Hematopoietic multipotent progenitor cell treated with erythropoietin and hydrocortisone succinate and interleukin-3 and kit ligand, for 8 days (in vitro differentiated cells): ENCODE measurements at regions not wholly inside any gene's neighbourhood (a gene's known extent, or its start where the extent isn't known, plus 50 kb on each side); places are given as distances from the start of the nearest gene placed in this dataset.
"Not testable (repeated sequence)": the region's sequence is repeated elsewhere in the genome, so short reads cannot be mapped to it uniquely, and the experiment has no call there.

Source experiments
- DNase-seq: peaks from one replicate; pipeline ENCODE4 v3.0.0-alpha.2; 2015

DNA sequence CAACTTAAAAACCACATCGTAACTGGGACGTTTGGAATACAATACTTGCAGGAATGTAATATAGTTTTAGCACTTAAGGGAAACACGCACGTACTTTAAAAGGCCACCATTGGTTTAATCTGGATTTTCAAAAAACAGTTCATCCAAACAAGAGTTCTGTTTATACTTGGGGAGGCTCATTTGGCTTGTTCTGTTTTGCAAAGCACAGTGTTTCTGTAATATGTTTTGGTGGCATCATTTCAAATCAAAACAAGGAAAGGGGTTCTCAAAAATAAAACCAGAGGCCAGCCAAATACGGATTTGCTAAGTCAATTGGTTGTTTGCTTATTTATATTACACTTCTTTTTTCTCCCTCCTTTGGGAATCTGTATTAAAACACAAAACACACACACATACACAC is 656.1 kb upstream of the SOX9 start:
- DNase-seq: no peak

DNA sequence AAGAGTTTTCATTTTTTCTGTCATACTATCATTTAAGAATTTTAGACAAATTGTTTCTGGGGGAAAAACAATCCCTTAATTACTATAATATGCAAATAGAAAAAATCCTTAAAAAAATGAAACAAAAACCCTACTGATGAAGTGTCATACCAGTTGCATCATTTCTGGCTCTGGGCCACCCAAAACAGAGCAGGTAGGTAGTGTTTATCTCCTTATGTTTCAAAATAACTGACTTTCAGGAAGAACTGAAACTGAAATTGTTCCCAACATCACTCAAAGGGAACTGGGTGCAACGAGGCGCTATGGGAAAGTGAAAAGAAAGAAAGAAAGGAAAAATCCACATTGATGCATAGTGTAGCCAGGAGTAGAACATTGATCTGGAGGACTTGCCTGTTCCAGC is 653.1 kb upstream of the SOX9 start:
- DNase-seq: no peak

DNA sequence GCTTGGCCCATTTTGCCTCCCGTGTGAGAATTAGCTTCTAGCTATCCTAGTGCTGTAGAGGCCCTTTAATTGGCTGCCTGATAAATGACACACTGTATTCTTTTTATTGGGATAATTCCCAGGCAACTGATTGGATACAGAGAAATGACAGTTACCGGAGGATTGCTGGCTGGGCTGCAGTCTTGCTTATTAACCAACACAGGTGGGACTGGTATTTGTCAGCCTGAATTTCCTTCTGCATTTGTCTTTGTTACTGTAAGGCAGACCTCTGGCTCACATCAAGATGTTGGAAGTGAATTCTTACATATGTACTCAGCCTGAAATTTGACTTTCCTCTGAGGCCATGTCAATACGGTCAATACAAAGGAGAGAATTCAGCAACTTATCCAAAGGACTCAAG is 650.8 kb upstream of the SOX9 start:
- no peak for DNase-seq

DNA sequence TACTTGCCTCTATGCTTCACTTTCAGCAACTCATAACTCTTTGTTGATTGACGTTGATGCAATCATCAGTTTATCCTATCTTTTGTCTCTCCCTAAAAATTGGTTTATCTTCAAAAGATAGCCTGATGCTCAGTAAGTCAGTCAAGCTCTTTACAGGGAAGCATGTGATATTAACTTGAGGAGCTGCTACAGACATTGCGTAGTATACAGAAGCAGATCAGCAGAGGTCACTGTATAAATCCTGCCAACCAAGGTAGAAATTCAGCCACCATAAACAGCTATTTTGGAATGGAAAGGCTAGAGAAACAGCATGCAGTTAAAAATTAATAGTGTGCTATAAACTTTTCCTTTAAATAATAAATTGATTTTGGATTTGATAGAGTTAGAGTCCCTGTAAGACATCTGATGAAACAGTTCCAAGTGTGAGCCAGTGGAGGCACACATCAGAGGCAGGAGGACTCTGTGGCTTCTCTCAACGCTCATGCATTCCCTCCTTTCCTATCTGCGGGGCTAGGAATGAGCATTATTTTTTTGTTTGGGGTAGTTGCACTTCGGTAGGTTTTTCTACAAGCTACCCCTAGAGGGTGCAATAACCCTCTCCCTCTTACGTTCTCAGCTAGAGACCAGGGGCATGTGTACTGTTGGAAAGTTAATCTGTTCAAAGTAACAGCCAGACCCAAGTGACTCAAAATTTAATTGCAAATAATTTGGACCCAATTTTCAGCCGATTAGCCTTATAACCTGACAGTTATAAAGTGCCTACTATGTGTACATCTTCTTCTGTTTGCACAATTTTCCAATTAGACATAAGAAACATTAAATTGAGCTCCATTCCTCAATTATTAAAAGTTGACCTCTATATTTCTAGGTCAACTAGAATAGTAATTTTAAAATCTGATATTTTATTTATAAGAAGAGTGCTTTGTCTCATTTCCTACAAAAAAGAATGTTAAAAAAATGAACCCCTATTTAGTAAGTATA is 647.7 kb upstream of the SOX9 start:
- peak; percentile 28 for DNase-seq

DNA sequence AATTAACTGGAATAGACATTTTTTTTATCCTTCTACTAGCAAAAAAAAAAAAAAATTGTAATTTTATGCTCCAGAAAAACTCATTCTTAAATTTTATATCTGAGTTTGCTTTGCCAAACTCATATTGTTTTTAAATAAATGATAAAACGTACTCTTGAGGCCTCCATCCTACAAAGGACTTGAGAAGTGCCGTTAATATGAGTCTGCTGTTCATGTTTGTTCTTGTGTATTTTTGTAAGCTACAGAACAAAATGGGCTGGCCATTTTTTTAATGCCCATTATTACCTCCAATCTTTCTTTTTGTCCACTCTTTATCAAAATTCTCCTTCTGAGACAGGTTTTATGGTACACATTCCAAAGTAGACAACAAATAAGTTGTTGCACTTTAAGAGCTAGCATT is 643.5 kb upstream of the SOX9 start:
- no peak for DNase-seq

DNA sequence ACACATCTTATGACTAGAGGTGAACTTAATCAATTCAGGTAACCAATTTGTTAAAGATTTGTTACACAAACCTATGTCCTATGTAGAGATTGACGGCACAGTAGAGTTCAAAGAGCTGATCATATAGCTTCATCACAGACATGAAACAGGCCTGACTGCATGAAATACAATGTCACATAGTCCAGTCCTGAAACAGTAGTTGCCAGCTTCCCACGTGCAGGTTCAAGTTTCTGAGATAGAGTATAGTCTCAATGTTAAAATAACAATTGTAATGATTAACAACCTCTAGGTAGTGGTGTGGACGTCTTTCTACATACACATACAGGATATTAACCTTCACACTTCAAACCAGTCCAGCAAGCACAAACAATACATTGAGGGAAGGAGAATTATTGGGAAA is 640.7 kb upstream of the SOX9 start:
- DNase-seq: no peak

GRCh38 chr17:71482625-71483024 is 638.2 kb upstream of the SOX9 start:
- no peak for DNase-seq

GRCh38 chr17:71484546-71484945 is 636.3 kb upstream of the SOX9 start:
- no peak for DNase-seq

- no peak for DNase-seq
Observed at GRCh38 chr17:71485426-71485825, 635.4 kb upstream of the SOX9 start.

GRCh38 chr17:71486261-71486660 is 634.6 kb upstream of the SOX9 start:
- DNase-seq: no peak

DNA sequence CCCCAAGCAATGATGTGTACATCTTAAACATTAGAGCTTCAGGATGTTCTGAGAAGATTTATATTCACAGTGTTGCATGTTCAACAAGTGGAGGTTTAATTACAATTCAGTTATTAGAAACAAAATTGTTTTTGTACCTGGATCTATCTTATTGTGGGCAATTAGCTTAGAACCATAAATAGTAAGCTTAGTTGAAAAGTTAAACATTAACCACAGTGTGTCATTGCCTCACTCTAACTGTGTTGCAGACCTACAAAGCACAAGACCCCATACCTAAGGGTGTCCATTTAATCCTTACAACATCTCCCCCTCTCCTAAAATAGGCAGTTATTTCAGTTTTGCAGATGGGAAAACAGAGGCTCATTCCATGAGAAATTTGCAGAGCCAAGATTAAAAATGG is 632.0 kb upstream of the SOX9 start:
- DNase-seq: no peak

DNA sequence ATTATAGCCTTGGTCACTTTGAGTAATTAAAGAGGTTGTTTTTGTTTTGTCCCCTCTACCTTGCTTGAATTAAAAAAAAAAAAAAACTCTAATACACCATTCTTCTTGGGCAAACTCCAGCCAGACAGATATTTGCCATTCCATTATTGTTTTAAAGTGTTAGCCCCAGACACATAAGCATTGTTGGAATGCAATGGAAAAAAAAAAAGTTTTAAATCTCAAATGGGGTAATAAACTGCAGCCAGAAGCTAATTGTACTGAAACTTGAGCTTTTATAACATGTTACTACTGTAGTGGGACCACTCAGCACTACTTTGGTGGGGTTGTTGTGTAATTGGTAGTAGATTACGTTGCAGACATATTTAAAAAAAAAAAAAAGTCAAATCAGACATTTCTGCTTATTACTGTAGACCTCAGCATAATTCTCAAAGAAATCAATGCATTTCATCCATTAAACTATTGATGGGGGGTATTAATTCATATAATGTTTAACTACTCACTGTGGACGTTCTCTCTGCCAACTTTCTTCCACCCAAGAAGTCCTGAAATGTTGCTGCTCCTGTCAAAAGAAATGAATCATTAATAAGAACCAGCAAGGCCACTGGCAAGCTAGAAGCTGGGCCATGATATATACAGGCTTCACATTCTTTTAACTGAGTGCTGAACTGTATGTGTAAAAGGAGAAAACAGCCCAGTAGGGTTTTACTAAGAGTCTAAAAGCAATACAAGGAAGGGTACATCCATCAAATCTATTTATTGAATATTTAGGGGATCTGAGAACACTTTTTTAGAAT is 626.6 kb upstream of the SOX9 start:
- no peak for DNase-seq

GRCh38 chr17:71495420-71495819 is 625.4 kb upstream of the SOX9 start:
- no peak for DNase-seq

- DNase-seq: no peak
Observed at GRCh38 chr17:71496552-71496951, 624.3 kb upstream of the SOX9 start.

DNA sequence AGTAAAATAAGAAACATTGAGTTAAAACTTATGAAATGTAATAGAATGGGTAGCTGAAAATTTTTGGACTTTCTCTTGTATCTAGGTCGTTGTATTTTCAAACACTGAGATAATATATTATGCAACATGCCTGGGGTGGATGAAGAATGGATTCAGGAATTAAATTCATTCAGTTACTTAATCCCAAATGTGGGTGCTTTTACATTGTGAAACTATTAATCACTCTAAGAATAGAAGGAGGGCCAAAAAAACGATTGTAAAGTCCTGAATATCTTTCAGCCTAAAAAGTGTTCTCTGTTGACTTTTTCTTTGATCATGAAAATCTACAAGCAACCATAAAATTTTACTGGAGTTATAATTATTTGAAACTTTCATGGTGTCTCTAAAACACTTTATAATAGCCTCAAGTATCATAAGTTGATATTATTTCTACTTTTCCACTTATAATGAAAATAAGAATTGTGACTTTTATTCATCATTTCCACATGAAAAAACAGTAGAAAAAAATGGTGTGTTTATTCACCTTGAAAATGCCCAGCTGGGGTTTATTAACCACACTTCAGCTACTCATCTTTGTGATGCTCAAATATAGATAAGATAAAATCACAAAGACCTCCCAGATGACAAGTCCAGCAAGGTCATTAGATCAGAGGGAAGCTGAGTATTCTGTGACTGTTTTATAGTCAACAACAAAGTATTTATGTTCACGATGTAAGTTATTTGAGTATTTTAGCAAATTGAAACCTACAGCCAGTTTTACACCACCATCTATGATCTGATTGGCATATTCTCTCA is 619.9 kb upstream of the SOX9 start:
- DNase-seq: no peak

- no peak for DNase-seq
Observed at GRCh38 chr17:71501711-71502110, 619.1 kb upstream of the SOX9 start.

DNA sequence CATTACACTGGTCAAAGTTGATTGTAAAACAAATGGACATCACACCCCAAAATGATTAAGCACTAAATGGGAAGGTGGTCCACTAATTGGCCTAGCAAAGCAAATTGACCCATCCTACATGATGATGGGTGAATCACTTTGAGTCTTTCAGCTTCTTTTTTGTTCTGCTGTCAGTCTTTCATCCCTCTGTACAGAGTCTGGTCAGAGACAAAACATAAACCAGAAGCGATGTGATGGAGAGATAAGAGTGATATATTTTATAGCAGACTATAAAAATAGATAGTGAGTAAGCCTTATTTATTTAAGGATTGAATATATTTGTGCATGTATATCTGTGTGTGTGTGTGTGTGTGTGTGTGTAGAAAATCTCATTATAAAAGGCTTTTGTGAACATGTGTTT is 618.4 kb upstream of the SOX9 start:
- no peak for DNase-seq

GRCh38 chr17:71503710-71504465 is 616.9 kb upstream of the SOX9 start:
- no peak for DNase-seq

GRCh38 chr17:71505200-71505599 is 615.6 kb upstream of the SOX9 start:
- DNase-seq: no peak

DNA sequence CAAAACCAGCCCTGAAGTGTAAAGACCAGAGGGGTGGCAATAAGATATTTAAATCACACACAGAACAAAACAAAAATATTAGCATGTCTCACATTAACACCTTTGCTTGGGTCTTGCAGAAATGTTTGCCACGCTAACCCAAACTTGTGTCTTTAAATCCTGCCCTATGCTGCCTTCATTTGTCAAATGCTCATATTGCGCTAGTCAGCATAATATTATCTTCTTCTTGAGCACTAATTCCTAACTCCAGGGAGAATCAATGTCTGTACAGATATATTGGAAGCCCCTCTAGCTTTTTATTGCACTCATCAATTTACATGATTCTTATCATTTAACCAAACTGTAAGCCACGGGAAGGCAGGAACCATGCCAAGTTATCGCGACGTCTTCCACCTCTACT is 614.8 kb upstream of the SOX9 start:
- DNase-seq: no peak

GRCh38 chr17:71511266-71511995 is 609.4 kb upstream of the SOX9 start:
- DNase-seq: no peak

DNA sequence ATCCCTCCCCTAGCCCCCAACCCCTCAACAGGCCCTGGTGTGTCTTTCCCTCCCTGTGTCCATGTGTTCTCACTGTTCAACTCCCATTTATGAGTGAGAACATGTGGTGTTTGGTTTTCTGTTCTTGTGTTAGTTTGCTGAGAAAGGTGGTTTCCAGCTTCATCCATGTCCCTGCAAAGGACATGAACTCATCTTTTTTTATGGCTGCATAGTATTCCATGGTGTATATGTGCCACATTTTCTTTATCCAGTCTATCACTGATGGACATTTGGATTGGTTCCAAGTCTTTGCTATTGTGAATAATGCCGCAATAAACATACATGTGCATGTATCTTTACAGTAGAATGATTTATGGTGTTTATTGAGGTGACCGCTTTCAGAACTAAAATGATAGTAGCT is 607.1 kb upstream of the SOX9 start:
- DNase-seq: not testable (repeated sequence)
